ENCODE measurements at regions not wholly inside any gene's neighbourhood (a gene's known extent, or its start where the extent isn't known, plus 50 kb on each side); places are given as distances from the start of the nearest gene placed in this dataset.
A peak's percentile ranks its signal among the peaks of the same experiment; 100 is the strongest.

DNA sequence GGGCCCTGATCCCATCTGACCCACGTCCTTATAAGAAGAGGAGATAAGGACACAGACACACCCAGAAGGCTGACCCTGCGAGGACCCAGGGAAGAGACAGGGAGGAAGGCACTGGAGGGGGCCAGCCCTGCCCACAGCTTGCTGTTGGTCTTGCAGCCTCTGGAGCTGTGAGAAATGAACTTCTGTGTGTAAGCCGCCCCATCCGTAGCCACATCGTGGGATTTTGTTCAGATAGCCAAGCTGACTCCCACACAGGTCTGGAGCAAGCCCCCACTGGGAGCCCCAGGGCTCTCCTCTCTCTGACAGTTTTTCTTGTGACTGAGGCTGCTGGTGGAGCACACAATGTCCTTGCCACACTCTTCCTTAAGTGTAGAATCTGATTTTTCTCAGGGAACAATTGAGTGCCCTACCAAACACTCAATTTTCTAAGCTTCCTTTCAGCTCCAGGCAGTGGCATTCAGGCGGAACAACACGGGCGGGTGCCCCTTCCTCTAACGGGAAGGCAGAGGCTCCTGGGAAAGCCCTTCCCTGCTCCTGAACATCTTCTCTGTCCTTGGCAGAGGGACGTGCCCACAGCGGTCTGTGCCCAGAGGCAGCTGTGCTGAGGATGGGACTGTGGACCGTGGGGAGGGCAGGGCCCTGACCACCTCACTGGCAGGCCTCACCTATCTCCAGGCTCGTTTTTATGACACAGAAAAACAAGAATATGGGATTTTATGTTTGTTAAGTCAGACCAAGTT, 160.6 kb upstream of the SHH start:
- no peak for DNase-seq (ENCODE audit: low read depth)

DNA sequence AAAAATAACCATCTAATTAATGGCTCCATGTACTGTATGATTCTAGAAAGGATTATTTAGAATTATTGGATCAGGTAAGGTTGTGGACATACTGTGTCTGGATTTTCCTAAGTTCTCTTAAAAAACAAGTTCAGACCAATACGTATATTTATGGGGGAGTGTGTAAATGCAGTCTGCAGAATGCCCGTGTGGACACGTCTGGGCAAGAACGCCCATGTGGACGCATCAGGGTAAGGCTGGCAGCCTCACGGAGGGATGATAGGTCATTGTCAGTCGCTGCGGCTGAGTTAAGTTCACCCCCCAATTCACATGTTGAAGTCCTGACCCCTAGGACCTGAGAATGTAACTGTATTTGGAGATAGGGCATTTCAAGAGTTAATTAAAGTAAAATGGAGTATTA, 160.0 kb upstream of the SHH start:
- DNase-seq (ENCODE audit: low read depth): no peak

DNA sequence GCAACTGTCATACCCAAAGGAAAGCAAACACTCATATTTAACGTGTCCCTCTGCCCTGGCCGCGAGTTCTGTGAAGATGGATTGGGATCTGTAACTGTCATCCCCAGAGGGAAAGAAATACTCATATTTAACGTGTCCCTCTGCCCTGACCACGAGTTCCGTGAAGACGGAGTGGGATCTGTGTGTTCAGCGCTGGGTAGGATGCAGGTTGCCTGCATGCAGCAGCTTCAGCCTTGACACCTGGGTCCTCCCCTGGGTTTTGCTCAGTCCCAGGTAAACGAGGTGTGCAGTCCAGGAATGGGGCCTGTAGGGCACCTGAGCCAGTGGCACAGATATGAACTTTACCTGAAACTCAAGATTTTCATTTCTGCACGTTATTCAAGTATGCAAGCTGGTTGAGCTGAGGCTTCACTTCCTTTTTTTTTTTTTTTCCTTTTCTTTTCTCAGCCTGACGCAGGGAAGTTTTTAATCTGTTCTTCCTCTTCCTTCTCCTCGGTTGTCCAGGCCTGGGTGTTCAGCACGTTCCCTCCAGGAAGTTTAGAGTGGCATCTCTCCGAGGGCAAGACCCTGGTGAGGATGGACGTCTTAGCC, 159.0 kb upstream of the SHH start:
- DNase-seq (ENCODE audit: low read depth): no peak

DNA sequence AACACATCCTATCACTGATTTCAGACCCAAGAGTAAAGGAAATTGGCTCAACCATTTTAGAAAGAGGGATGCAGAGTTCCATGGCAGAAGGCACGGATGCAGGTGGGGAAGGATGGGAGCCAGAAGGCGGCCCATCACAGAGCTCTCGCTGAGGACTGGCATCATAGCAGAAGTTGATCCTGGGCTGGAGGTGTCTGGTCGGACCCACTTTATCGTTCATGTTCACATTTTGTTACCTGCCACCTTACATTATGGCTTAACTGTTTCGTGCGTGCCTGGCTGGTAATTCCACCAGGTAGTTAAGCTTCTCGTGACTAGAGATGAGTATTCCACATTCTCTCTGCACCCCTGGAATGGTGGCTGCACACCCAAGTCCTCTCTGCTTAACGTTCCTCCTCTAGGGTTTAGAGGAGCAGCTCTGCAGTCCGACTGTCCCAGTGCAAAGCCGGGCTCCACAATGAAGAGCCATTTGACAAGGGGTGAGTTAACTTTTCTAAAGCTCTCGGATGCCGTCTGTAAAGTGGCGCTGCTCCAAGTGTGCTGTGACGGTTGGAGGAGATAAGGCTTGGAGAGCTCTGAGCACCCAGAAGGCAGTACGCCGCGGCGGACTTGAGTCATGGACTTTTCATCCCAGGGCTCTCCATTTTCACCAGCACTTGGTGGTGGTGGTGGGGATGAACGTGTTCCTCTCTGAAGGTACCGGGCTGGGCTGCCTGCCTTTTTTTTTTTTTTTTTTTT, 157.1 kb upstream of the SHH start:
- DNase-seq (ENCODE audit: low read depth): no peak

DNA sequence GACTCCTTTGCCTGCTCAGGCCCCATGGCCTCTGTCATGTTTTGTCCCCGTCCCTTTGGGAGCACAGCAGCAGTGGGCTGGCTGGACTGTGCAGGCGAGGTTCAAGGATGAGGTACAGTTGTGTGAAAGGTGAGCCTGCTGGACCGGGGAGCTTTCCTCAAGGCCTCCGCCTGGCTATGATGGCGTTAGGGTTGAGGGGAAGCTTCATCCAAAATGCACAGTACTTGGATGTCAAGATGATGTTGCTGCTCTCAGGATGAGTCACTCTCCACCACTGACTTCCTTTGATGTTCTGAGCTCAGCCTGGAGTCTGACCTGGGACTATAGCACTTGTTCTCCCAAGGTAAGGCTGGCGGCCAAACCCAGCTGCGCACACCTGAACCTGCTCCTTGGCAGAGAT, 152.7 kb upstream of the SHH start:
- DNase-seq (ENCODE audit: low read depth): peak; percentile 28

DNA sequence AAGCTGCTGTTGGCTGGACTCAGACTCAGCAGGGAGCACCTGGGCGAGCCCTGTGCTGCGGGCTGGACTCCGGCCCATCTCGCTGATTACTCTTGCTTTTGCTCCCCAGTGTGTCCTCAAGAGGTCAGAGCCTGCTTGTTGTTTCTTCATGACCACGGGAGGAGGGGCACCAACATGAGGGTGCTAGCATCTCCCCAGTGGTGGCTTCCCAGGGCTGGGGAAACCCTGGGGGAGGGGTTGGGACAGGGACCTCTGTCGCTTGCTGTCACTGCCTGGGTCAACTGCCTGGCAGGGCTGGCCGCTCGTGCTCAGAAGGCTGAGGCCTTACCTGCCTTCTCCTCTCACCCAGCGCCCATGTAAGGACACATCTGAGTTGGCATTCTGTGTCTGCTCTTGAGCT, 152.3 kb upstream of the SHH start:
- DNase-seq (ENCODE audit: low read depth): no peak

DNA sequence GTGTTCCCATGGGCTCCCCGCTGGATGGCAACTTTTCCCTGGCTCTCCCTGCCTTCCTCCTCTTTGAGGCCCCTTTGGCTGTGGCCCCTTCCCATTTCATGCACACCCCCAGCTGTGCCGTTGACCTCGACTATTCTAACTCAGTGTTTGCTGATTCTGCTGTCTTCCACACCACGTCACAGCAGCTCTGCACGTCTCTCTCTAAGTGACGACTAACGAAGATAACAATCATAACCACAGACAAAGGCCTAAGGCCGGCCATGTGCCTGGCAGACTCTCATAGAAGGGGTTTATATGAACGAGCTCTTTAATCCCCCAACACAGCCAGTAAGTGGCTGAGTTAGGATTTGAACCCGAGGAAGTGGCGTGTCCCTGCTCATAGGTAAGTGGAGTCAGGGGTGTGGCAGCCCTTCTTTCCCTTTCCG, 151.5 kb upstream of the SHH start:
- DNase-seq (ENCODE audit: low read depth): no peak

DNA sequence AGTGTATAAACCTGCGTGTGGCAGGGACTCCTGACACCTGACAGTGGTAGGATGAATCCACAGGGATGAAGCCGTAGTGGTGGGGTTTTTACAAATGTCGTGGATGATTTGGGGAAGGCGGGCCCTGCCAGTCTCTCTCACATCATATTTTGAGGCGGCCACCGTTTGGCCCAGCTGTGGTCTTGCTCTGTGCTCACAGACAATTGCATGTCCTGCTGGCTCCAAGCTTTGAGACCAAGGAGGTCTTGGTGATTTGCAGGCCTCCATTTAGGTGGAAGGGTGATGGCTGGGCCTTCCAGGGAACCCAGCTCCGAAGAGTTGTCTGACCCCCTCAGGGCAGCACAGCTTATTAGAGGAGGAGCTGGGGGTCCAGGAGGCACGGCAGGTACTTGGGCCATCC, 151.1 kb upstream of the SHH start:
- DNase-seq (ENCODE audit: low read depth): no peak

DNA sequence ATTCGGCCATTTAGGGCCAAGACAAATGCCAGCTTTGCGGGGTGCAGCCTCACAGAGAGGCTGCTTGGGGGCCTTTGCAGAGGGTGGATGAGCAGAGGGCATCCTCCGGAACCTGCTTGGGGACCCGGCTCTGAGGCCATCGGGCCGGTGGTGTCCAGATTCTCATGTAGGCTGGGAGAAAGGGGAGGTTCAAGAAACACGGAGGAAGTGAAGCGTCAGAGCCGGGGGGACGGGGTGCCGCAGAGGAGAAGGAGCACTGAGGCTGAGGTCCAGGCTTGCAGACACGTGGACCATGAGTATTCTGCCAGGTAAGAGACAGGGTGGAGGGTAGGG, 150.7 kb upstream of the SHH start:
- no peak for DNase-seq (ENCODE audit: low read depth)

DNA sequence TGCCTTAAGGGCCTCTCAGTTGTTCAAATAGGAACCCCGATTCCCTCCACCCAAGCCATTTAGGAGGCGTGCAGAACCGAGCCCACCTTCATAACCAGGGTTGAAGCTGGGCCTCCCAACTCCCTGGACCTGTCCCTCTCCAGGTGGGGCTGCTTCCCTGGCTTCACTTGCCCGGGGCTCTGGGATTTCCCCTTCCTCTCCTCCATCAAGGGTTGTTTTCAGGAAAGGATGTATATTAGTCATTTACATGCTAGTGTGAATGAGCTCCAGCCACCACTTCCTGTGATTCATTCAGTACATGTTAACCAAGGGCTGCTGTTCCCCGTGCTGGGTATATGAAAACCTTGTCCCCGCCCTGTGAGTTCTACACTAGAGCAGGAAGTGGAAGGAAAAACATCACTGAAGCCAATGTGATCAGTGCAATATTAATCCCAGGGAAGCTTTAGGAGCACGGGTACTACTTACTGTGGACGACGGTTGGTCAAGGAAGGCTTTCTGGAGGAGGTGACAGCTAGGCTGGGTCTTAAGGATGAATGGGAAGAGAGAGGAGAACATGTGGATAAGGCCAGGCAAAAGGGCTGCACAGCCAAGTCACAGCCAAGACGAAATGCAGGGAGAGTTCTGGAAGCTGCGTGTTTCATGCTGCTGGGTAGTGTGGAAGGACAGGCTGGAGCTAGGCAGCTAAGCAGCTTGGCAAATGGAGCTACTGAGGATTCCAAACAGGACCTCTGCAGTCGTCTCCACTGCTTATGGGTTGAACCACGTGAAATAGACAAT, 150.1 kb upstream of the SHH start:
- DNase-seq (ENCODE audit: low read depth): peak; percentile 78

DNA sequence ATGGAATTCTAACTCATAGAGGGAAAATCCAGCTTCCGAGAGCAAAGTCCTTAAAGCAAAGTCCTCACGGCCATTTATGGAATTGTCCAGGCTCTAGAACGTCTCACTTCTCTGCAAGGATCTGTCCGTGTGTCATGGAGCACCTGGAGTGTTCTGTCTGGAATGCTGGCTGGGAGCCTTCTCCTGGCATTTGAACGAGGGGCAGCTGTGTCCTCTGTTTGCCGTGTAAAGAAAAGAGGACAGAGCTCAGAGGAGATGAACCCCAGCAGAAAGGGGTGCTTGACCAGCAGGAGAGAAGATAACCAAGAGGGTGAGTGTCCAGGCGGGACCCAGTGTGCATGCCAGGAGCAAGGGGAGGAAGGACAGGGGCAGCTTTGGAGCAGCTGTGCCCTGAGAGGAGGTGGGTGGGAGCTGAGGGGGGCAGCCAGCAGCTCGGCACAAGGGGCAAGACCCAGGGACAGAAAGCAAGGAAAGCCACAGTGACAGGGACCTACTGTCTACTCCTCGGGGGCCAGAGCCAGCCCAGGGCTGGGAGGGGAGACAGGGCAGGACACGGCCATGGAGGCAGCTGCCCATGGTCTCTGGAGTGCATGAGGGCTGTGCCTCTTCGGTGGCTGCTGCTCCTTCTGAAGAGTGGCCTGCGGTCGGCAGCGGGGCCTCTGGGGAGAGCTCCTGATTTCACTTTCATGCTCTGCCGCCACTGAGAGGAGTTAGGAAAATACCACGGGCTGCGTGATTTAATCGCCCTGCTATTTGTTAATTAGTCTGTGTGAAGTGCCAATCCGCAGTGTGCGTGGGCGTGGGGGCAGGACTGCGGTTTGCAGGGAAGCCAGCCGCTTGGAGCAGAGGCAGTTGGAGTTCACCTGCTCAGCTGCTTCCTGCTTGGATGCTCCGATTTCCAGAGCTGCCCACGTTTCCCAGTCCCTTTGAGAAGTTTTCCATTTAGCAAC, 149.3 kb upstream of the SHH start:
- peak; percentile 66 for DNase-seq (ENCODE audit: low read depth)

DNA sequence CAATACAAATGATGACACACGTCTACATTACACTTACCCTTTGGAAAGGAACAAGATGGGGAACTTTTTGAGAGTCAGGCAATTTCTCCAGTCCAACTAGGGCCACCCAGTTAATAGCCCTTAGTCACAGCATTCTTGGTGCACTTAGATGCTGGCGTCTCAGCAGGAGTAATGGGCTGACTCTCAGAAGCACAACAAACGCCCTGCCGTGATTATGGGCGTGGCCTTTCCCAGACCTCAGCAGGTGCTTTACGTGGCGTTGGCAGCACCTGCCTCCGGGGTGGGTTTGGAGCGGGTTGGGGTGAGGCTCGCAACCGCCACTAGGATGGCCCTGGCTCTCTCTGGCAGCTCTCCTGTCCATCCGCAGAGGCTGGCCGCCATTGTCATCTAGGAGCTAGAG, 147.6 kb upstream of the SHH start:
- no peak for DNase-seq (ENCODE audit: low read depth)

DNA sequence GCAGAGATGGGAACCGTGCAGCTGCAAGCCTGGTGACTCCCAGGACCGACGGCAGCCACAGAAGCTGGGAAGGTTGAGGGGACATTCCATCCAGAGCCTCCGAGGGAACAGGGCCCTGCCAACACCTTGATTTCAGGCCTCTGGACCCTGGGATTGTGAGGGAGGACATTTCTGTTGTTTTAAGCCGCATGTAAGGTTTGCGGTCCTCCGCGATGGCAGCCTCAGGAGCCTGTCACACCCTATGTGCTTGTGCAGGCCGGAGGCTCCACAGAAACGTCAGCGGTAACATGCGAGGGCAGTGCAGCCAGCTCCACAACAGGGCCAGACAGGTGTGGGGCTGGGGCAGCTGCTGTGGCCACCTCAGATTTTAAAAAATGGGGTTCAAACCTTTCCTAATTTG, 144.7 kb upstream of the SHH start:
- DNase-seq (ENCODE audit: low read depth): no peak

DNA sequence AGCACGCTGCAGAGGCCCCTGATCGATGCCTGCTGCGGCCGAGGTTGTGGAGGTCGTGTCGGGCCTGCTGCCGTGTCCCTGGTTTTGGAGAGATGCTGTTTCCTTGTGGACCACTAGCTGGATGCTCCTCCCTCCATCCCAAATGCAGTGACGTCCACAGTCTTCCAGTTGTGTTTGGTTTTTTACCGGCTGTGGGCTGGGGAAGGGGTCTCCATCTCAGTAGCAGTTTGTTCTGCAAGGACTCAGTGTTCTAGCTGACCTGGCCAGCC, 143.0 kb upstream of the SHH start:
- no peak for DNase-seq (ENCODE audit: low read depth)

DNA sequence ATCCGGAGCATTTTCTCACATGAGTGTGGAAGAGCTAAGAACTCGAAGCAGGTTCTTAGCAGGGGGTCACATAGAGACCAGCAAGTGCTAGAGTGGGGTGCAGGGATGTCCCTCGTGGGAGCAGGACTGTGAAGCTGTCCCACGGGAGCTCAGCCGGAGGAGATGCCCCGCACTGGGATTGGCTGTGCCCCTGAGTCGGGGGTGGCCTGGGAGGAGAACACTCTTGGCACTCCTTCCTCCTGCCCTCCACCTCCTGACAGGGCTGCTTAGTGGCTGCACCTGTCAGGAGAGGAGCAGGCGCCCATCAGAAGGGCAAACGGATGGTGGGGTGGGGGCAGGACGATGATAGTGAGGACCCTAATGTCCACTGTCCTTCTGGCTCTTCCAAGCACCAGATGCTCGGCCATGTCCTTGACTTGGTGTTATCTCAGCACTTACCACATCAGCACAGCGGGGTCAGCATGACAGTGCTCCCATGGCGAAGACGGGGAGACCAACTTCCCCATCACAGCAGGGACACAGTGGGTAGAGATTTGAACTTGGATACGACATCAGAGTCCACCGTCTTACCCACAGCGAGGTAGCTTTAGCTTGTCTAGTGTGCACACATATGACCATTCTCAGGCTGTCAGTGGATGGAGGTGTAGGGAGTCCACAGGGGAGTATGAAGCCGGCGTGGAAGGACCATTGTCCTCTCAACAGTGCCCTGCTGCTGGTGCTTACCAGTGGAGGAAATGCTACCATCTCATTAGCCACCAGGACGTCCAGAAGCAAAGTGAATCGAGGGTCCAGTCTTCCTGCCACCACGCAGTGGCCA, 142.5 kb upstream of the SHH start:
- no peak for DNase-seq (ENCODE audit: low read depth)

DNA sequence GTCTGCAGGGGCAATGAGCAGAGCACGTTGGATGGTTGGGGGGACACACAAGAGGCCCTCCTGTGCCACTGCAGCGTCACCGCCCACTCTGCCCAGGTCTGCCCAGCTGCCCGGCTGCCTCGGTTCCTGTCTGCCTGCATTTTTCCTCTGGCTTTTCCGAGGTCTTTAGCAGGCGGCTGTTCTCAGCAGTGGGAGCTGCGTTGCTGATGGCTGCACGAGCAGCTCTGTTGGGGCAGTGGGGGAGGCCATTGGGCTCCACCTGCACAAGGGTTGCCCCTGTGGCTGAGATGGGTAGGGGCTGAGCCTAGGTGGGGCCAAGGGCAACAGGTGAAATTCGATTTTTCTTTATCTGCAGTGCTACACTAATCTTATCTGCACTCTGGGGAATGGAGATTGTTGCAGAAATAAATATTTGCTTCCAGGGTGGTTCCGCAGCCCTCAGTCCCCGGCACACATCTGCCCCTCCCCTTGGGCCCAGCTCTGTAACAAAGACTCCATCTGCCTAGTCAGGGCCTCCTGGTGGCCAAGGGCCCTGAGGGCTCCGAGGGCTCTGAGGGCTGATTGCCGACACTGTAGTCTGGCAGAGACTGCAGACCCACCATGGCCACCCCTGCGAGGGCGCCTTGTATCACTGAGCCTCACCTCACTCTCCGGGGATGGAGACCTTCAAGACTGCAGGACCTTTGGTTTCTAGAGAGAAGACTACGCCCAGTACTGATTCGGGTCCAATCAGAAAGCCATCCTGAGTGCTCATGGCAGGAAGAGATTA, 141.7 kb upstream of the SHH start:
- no peak for DNase-seq (ENCODE audit: low read depth)

DNA sequence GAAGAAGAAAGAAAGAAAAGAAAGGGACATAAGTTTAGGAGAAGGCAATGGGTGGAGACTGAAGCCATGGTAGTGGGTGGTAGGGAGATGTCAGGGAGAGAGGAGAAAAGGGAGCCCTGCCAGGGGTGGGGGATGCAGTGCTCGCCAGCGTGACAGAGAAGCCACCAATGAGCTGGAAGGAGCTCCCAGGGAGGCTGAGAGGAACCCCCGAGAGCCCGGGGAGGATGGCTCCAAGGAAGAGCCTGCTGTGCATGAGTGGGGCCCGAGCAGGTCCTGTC, 141.2 kb upstream of the SHH start:
- DNase-seq (ENCODE audit: low read depth): no peak

DNA sequence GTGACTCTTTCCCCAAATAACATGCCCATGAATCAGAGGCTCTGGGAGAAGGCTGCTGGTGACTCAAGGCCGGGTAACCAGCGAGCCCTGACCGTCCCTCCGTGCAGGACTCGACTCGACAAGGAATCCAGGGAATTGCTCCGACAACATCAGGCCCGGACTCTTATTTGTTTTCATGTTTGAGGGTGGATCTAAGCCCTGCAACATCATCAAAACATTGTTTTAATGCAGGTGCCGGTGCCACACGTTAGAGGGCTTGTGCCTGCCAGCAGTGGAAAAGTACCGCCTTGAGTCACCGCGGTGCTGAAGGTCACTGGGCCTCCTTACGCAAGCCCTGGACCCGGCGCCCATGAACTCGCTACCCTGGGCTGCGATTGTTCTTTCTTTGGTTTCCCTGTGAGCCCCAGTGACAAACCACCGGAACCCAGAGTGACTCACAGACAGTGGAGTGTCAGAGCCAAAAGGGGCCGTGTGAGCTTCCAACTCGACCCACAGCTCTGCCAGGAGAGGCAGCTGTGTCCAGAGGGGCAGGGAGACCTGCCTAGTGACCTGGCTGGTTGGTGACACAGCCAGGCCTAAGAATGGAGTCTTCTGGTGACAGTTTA, 139.4 kb upstream of the SHH start:
- peak; percentile 76 for DNase-seq (ENCODE audit: low read depth)

DNA sequence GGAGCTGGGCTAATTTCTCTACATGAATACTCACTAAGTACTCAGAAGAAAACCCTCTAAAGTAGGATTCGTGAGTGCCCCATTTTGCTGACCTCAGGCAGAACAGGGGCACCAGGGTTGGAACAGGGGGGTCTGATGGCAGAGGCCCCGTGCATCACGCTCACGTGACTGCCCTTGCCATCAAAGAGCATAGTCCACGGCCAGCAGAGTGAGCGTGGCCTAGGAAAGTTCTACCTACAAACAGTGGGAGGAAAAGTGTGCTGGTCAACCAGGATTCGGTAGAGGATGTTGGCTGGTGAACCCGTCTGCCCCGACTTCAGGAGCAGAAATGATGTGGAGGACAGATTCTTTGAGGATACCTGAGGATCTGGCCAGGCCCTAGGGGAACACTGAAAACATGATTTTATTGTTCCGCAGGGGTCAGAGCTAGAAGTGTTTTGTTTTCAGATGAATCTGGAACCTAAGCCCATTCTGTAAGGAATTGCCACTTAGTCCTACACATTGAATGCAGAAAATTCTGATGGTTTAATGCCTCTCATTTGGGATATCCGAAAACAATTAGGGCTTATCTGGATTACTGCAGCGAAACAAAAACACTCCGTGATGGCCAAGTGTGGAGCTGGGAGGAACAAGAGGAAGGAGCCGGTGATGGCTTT, 138.8 kb upstream of the SHH start:
- DNase-seq (ENCODE audit: low read depth): no peak

DNA sequence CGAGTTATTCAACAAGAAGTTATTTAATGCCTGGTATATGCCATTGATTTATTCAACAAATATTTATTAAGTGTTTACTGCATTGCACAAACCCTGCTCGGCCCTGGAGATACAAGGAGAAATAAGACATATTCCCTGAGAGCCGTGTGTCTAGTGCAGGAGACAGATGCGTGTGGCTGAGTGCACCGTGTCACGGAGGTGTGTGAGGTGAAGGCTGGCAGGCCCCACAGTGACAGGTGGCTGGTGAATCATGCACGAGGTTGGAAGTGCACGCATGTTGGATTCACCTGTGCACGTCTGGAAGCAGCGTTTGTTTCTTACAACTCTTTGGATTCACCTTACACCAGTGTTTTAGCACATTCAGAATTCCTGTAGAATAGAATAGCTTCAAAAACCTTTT, 136.6 kb upstream of the SHH start:
- DNase-seq (ENCODE audit: low read depth): no peak

Measured in iris pigment epithelial cell (primary cell).